ENCODE measurements at regions not wholly inside any gene's neighbourhood (a gene's known extent, or its start where the extent isn't known, plus 50 kb on each side); places are given as distances from the start of the nearest gene placed in this dataset.
A peak's percentile ranks its signal among the peaks of the same experiment; 100 is the strongest.

GRCh38 chr5:68352166-68352565, 136.6 kb downstream of the PIK3R1 start:
- Histone ChIP-seq H3K4me3 (ENCODE audit: low read depth, low read length) (no peak overlapping the region), H3K36me3 (ENCODE audit: control insufficient read depth in 2 of 2, insufficient read depth in 1 of 2, low read length in 2 of 2) (no peaks in the 10 kb centered on the region), H3K4me1 (ENCODE audit: control insufficient read depth, insufficient read depth, low read length) (no peaks in the 10 kb centered on the region), H3K9me3 (ENCODE audit: control insufficient read depth, insufficient read depth, low read depth, low read length) (no peaks in the 10 kb centered on the region), H3K27ac (ENCODE audit: extremely low read depth, low read depth, low read length) (no peak overlapping the region)
- ChIA-PET CTCF (no interaction called here), POLR2A (no interaction called here)
- TF ChIP-seq ZNF645 (tag by site-specific recombination; IDR thresholded peaks at IDR 0.05) (no peak), YY2 (tag by site-specific recombination; IDR thresholded peaks at IDR 0.05) (no peak), PRDM2 (tag by site-specific recombination; IDR thresholded peaks at IDR 0.05; ENCODE audit: borderline replicate concordance) (no peak), RBAK (tag by site-specific recombination; IDR thresholded peaks at IDR 0.05) (no peak), ZNF133 (tag by site-specific recombination; IDR thresholded peaks at IDR 0.05) (no peak)
- TF ChIP-seq, protein P1, sequence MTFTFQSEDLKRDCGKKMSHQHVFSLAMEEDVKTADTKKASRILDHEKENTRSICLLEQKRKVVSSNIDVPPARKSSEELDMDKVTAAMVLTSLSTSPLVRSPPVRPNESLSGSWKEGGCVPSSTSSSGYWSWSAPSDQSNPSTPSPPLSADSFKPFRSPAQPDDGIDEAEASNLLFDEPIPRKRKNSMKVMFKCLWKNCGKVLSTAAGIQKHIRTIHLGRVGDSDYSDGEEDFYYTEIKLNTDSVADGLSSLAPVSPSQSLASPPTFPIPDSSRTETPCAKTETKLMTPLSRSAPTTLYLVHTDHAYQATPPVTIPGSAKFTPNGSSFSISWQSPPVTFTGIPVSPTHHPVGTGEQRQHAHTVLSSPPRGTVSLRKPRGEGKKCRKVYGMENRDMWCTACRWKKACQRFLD (tag by site-specific recombination; IDR thresholded peaks at IDR 0.05): no peak
- TF ChIP-seq, protein P2, sequence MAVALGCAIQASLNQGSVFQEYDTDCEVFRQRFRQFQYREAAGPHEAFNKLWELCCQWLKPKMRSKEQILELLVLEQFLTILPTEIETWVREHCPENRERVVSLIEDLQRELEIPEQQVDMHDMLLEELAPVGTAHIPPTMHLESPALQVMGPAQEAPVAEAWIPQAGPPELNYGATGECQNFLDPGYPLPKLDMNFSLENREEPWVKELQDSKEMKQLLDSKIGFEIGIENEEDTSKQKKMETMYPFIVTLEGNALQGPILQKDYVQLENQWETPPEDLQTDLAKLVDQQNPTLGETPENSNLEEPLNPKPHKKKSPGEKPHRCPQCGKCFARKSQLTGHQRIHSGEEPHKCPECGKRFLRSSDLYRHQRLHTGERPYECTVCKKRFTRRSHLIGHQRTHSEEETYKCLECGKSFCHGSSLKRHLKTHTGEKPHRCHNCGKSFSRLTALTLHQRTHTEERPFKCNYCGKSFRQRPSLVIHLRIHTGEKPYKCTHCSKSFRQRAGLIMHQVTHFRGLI (tag by site-specific recombination; IDR thresholded peaks at IDR 0.05): no peak

DNA sequence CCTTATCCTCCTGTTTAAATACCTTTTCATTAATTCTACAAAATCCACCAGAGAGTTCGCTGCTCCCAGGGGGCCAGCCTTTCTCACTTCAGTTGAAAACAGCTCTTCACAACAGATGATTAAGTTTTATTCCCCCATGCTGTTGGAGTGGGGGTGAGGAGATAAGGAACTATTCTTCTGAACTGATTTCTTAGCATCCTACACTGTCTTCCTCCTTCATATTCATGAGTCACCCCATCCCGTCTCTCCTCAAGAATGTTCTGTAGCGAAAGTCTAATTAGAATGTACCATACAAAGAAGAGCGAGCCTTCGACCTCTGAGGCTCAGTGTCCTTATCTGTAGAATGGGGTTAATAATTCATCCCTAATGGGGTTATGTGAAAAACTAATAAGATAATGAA, 138.0 kb downstream of the PIK3R1 start:
- Histone ChIP-seq H3K4me1 (ENCODE audit: control insufficient read depth, insufficient read depth, low read length) (no peaks in the 10 kb centered on the region), H3K36me3 (ENCODE audit: control insufficient read depth in 2 of 2, insufficient read depth in 1 of 2, low read length in 2 of 2) (no peaks in the 10 kb centered on the region), H3K9me3 (ENCODE audit: control insufficient read depth, insufficient read depth, low read depth, low read length) (no peaks in the 10 kb centered on the region), H3K4me3 (ENCODE audit: low read depth, low read length) (no peak overlapping the region), H3K27ac (ENCODE audit: extremely low read depth, low read depth, low read length) (no peak overlapping the region)
- CTCF ChIA-PET: interaction anchor here (0.6 kb wide), 1 partner anchor 205 kb away, joined by 3 read pairs; no protein-coding TSS in a partner anchor
- TF ChIP-seq ZNF830 (tag by site-specific recombination; IDR thresholded peaks at IDR 0.05; ENCODE audit: low read depth) (no peak), ZNF138 (tag by site-specific recombination; IDR thresholded peaks at IDR 0.05; ENCODE audit: borderline replicate concordance) (no peak), PRDM1 (tag by site-specific recombination; IDR thresholded peaks at IDR 0.05) (no peak), ZFHX2 (tag by site-specific recombination; conservative IDR thresholded peaks at IDR 0.05) (peak; percentile 37), ZNF433 (tag by site-specific recombination; IDR thresholded peaks at IDR 0.05; ENCODE audit: low read depth) (no peak), ZNF707 (tag by site-specific recombination; IDR thresholded peaks at IDR 0.05) (no peak), ZNF768 (tag by site-specific recombination; IDR thresholded peaks at IDR 0.05) (no peak), EGR2 (tag by site-specific recombination; IDR thresholded peaks at IDR 0.05; ENCODE audit: low read depth) (peak; percentile 84)
- POLR2A ChIA-PET: no interaction called here
